PC-3 (cell line): ENCODE measurements at regions not wholly inside any gene's neighbourhood (a gene's known extent, or its start where the extent isn't known, plus 50 kb on each side); places are given as distances from the start of the nearest gene placed in this dataset.

Experiments
- ATAC-seq: fragments of 200-7000 bp; cut with Tn5 transposase; 2 replicates; pipeline ENCODE4 v1.9.1; 2020; ENCODE audit warnings: mild to moderate bottlenecking, moderate library complexity
- BruUV-seq: library from RNA; stranded (reverse); fragments of 400-500 nt; replicated peaks from 2 replicates; lab custom pipeline; 2021; lab: Mats Ljungman, UMichigan
- CTCF ChIA-PET: fragments of 300-600 bp; sonication (Branson Sonifier 250); formaldehyde crosslinking; loops from one replicate; lab custom pipeline; 2022; ENCODE audit warnings: antibody characterized with exemption; lab: Charles Lee
- POLR2A ChIA-PET: fragments of 300-600 bp; sonication (Branson Sonifier 250); formaldehyde crosslinking; loops from one replicate; lab custom pipeline; 2022; ENCODE audit warnings: antibody characterized with exemption; ENCODE audit not compliant: unreplicated experiment; lab: Charles Lee
- DNase-seq: peaks from one replicate; pipeline ENCODE4 v3.0.0-alpha.2; 2015
- H2AFZ ChIP-seq: fragments of 300-600 bp; sonication (generic); 2 replicates; pipeline ENCODE4 v1.6.0; 2016; ENCODE audit warnings: antibody characterized with exemption, low read length
- H3F3A ChIP-seq: fragments of 300-600 bp; sonication (generic); one replicate; pipeline ENCODE4 v1.6.0; 2017; ENCODE audit warnings: antibody characterized with exemption, low read length, control low read depth, mild to moderate bottlenecking; ENCODE audit not compliant: unreplicated experiment
- H3K27ac ChIP-seq: fragments of 300-600 bp; sonication (generic); 2 replicates; pipeline ENCODE4 v1.5.1; 2016; ENCODE audit warnings: mild to moderate bottlenecking, low read length
- H3K27me3 ChIP-seq: fragments of 300-600 bp; sonication (generic); 2 replicates; pipeline ENCODE4 v1.6.1; 2016; ENCODE audit warnings: low read length, mixed read lengths
- H3K36me3 ChIP-seq: fragments of 300-600 bp; sonication (generic); 2 replicates; pipeline ENCODE4 v1.6.1; 2016; ENCODE audit warnings: low read depth, mixed run types, low read length, mixed read lengths
- H3K4me1 ChIP-seq: fragments of 300-600 bp; sonication (generic); 2 replicates; pipeline ENCODE4 v1.5.1; 2016; ENCODE audit warnings: low read length; ENCODE audit not compliant: insufficient read depth
- H3K4me2 ChIP-seq: fragments of 300-600 bp; sonication (generic); 2 replicates; pipeline ENCODE4 v1.6.0; 2016; ENCODE audit warnings: low read length
- H3K4me3 ChIP-seq: fragments of 300-600 bp; sonication (generic); 2 replicates; pipeline ENCODE4 v1.5.1; 2016; ENCODE audit warnings: mild to moderate bottlenecking, low read length, mixed read lengths
- H3K79me2 ChIP-seq: fragments of 300-600 bp; sonication (generic); 2 replicates; pipeline ENCODE4 v1.6.1; 2017; ENCODE audit warnings: low read length, mixed read lengths
- H3K9ac ChIP-seq: fragments of 300-600 bp; sonication (generic); 2 replicates; pipeline ENCODE4 v1.6.0; 2016; ENCODE audit warnings: mild to moderate bottlenecking, low read length
- H3K9me2 ChIP-seq: fragments of 300-600 bp; sonication (generic); replicated peaks from 2 replicates; pipeline ENCODE4 v1.6.1; 2016; ENCODE audit warnings: mixed run types, low read length, mixed read lengths
- H3K9me3 ChIP-seq: fragments of 300-600 bp; sonication (generic); 2 replicates; pipeline ENCODE4 v1.6.1; 2016; ENCODE audit warnings: low read length, mixed read lengths
- H4K20me1 ChIP-seq: fragments of 300-600 bp; sonication (generic); 2 replicates; pipeline ENCODE4 v1.6.1; 2016; ENCODE audit warnings: low read length, mixed read lengths
- EZH2 ChIP-seq: fragments of 300-600 bp; sonication (generic); IDR thresholded peaks from one replicate; pipeline ENCODE4 v1.6.1; 2017; ENCODE audit warnings: antibody characterized with exemption, mild to moderate bottlenecking, low read length; ENCODE audit not compliant: unreplicated experiment
- EZH2phosphoT487 ChIP-seq: fragments of 300-600 bp; sonication (generic); IDR thresholded peaks from 2 replicates; pipeline ENCODE4 v1.6.1; 2018; ENCODE audit warnings: mild to moderate bottlenecking, antibody characterized with exemption, low read length, borderline replicate concordance
- intact Hi-C: fragments of 100-400 bp; cut with micrococcal nuclease; formaldehyde crosslinking; loops from 2 replicates; pipeline ENCODE4 v1.9.0; 2023
- TF ChIP-seq, protein P1 (sequence below): fragments of 300-600 bp; sonication (generic); conservative IDR thresholded peaks from 2 replicates; pipeline ENCODE4 v1.5.1; 2017; ENCODE audit warnings: antibody characterized with exemption, low read depth, mild to moderate bottlenecking, low read length

DNA sequence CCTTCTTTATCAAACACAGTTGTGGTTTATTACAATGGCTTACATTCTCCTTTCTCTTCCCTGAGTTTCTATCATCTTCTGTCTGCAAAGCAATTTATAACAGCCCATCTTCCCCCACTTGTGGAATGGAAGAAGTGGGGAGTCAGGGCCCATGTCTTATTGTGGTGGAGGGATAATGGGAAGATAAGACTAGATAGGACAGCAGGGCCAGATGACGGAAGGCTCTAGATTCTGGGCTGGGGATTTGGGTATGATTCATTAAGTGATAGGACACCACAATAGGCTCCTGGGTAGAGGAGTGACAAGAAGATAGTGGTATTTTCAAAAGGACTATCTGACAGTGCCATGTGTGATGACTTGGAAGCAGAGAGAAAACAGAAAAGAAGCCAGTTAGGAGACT is 450.6 kb downstream of the TTLL7 start:
- no peak overlapping the region for H3K4me3 ChIP-seq
- no peaks in the 10 kb centered on the region for H3F3A ChIP-seq
- H3K36me3 ChIP-seq: no peaks in the 10 kb centered on the region
- intact Hi-C loops: no loop called here
- no peak for DNase-seq
- POLR2A ChIA-PET: no interaction called here
- TF ChIP-seq, protein P1, sequence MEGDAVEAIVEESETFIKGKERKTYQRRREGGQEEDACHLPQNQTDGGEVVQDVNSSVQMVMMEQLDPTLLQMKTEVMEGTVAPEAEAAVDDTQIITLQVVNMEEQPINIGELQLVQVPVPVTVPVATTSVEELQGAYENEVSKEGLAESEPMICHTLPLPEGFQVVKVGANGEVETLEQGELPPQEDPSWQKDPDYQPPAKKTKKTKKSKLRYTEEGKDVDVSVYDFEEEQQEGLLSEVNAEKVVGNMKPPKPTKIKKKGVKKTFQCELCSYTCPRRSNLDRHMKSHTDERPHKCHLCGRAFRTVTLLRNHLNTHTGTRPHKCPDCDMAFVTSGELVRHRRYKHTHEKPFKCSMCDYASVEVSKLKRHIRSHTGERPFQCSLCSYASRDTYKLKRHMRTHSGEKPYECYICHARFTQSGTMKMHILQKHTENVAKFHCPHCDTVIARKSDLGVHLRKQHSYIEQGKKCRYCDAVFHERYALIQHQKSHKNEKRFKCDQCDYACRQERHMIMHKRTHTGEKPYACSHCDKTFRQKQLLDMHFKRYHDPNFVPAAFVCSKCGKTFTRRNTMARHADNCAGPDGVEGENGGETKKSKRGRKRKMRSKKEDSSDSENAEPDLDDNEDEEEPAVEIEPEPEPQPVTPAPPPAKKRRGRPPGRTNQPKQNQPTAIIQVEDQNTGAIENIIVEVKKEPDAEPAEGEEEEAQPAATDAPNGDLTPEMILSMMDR: no peak
- TF ChIP-seq EZH2phosphoT487 (no peak), EZH2 (no peak)
- H3K27ac ChIP-seq: no peak overlapping the region
- H3K27me3 ChIP-seq: no peaks in the 10 kb centered on the region
- no peaks in the 10 kb centered on the region for H3K9me2 ChIP-seq
- H2AFZ ChIP-seq: no peak overlapping the region
- no peaks in the 10 kb centered on the region for H3K9me3 ChIP-seq
- no peaks in the 10 kb centered on the region for H3K79me2 ChIP-seq
- BruUV-seq: no TSS peak
- H3K9ac ChIP-seq: no peak overlapping the region
- no peak for ATAC-seq
- no peak overlapping the region for H3K4me2 ChIP-seq
- CTCF ChIA-PET: no interaction called here
- no peaks in the 10 kb centered on the region for H3K4me1 ChIP-seq
- H4K20me1 ChIP-seq: no peaks in the 10 kb centered on the region

DNA sequence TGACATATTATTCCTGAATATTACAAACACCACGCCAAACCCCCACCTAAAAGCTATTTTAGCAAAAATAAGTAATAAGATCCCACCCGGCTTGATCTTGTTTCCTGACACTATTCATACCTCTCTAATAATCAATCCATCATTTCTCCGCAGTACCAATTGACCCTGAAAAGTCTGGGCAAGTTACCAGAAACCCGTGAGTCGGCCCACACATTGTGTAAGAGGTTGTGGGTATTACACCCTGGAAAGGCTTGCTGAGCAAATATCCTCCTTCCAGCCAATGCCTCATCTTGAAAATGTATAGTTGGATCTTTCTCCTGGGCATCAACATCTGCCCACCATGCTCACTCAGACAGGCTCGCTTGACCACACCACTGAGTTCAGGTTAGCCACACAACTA is 451.0 kb downstream of the TTLL7 start:
- no peak overlapping the region for H3K4me3 ChIP-seq
- no peak overlapping the region for H3K4me2 ChIP-seq
- H3K27me3 ChIP-seq: no peaks in the 10 kb centered on the region
- ChIA-PET CTCF (no interaction called here), POLR2A (no interaction called here)
- no peaks in the 10 kb centered on the region for H3K4me1 ChIP-seq
- DNase-seq (no peak), ATAC-seq (no peak)
- TF ChIP-seq EZH2: no peak
- no peak for TF ChIP-seq EZH2phosphoT487
- TF ChIP-seq, protein P1: no peak
- no peak overlapping the region for H2AFZ ChIP-seq
- no peaks in the 10 kb centered on the region for H3F3A ChIP-seq
- H3K9me2 ChIP-seq: no peaks in the 10 kb centered on the region
- no peaks in the 10 kb centered on the region for H3K9me3 ChIP-seq
- no peak overlapping the region for H3K9ac ChIP-seq
- BruUV-seq: no TSS peak
- no peaks in the 10 kb centered on the region for H3K79me2 ChIP-seq
- intact Hi-C loops: no loop called here
- H3K27ac ChIP-seq: no peak overlapping the region
- no peaks in the 10 kb centered on the region for H4K20me1 ChIP-seq
- no peaks in the 10 kb centered on the region for H3K36me3 ChIP-seq

DNA sequence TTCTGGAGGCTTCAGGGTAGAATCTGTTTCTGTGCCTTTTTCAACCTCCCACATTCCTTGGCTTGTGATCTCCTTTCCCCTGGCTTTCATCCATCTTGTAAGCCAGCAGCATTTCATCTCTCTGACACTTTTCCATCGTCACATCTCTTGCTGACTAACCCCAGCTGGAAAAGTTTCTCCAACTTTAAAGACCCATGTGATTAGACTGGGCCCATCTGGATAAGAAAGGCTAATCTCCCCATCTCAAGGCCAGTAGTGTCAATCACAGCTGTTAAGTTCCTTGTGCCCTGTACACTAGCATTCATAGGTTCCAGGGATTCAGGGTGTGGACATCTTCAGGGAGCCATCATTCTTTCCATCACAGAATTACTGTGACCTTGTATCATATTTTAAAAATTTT is 452.1 kb downstream of the TTLL7 start:
- Histone ChIP-seq H3K4me3 (no peak overlapping the region), H3K27me3 (no peaks in the 10 kb centered on the region), H3K9me3 (no peaks in the 10 kb centered on the region), H4K20me1 (no peaks in the 10 kb centered on the region), H3F3A (no peaks in the 10 kb centered on the region), H3K36me3 (no peaks in the 10 kb centered on the region), H3K4me2 (no peak overlapping the region), H3K9me2 (no peaks in the 10 kb centered on the region), H2AFZ (no peak overlapping the region), H3K27ac (no peak overlapping the region), H3K9ac (no peak overlapping the region), H3K4me1 (no peaks in the 10 kb centered on the region), H3K79me2 (no peaks in the 10 kb centered on the region)
- intact Hi-C loops: no loop called here
- ATAC-seq (no peak), DNase-seq (no peak)
- ChIA-PET CTCF (no interaction called here), POLR2A (no interaction called here)
- TF ChIP-seq, protein P1: no peak
- TF ChIP-seq EZH2 (no peak), EZH2phosphoT487 (no peak)
- no TSS peak for BruUV-seq
